ENCODE measurements at regions not wholly inside any gene's neighbourhood (a gene's known extent, or its start where the extent isn't known, plus 50 kb on each side); places are given as distances from the start of the nearest gene placed in this dataset.

DNA sequence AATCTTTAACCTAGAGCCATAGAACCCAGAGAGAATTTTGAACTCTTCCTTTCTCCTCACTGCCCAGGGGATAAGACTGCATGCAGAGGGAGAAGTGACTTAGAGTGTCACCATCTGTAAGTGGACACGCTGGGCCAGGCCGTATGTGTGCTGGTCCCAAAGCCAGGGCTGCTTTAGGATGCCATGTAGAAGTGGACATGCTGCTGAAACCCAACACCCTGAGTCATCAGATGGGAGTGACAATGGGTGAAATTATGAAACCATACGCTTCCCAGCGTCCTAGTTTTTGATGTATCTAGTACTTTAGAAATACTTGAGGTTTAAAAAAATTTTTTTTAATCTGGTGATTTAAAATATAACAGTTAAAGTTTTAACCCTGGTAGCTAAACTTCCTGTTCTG is 191.1 kb downstream of the FNDC1 start:
- no peaks in the 10 kb centered on the region for H4K20me1 ChIP-seq (ENCODE audit: control insufficient read depth, extremely low read depth, insufficient read depth, low read length)
- TF ChIP-seq EZH2 (IDR thresholded peaks at IDR 0.05; ENCODE audit: low read length) = no peak
- TF ChIP-seq, protein P1, sequence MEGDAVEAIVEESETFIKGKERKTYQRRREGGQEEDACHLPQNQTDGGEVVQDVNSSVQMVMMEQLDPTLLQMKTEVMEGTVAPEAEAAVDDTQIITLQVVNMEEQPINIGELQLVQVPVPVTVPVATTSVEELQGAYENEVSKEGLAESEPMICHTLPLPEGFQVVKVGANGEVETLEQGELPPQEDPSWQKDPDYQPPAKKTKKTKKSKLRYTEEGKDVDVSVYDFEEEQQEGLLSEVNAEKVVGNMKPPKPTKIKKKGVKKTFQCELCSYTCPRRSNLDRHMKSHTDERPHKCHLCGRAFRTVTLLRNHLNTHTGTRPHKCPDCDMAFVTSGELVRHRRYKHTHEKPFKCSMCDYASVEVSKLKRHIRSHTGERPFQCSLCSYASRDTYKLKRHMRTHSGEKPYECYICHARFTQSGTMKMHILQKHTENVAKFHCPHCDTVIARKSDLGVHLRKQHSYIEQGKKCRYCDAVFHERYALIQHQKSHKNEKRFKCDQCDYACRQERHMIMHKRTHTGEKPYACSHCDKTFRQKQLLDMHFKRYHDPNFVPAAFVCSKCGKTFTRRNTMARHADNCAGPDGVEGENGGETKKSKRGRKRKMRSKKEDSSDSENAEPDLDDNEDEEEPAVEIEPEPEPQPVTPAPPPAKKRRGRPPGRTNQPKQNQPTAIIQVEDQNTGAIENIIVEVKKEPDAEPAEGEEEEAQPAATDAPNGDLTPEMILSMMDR (optimal IDR thresholded peaks at IDR 0.05 in 1 of 3, IDR thresholded peaks at IDR 0.05 in 1 of 3, conservative IDR thresholded peaks at IDR 0.05 in 1 of 3; ENCODE audit: extremely low read depth in 1 of 3, insufficient read depth in 2 of 3, low read length in 3 of 3) = no peak
- no peak overlapping the region for H3K9ac ChIP-seq (ENCODE audit: control insufficient read depth, extremely low read depth, insufficient read depth, low read length)
- H3K36me3 ChIP-seq (ENCODE audit: control insufficient read depth in 2 of 2, extremely low read depth in 1 of 2, insufficient read depth in 2 of 2, low read length in 2 of 2) = no peaks in the 10 kb centered on the region
- peaks cover 16% of the 10 kb centered on the region for H3K27me3 ChIP-seq (ENCODE audit: control insufficient read depth, extremely low read depth, insufficient read depth, low read length)
- H3K4me3 ChIP-seq (ENCODE audit: control insufficient read depth in 2 of 3, extremely low read depth in 1 of 3, insufficient read depth in 2 of 3, low read depth in 1 of 3, low read length in 3 of 3) = no peak overlapping the region
- H3K4me1 ChIP-seq (ENCODE audit: control insufficient read depth, extremely low read depth, insufficient read depth, low read length) = no peaks in the 10 kb centered on the region
- no peak overlapping the region for H3K27ac ChIP-seq (ENCODE audit: control insufficient read depth, insufficient read depth, low read length)
- DNase-seq (ENCODE audit: low read depth, low spot score) (no peak), FAIRE-seq (no peak)
- H3K79me2 ChIP-seq (ENCODE audit: control insufficient read depth, insufficient read depth, low read length) = no peaks in the 10 kb centered on the region
- no peak overlapping the region for H2AFZ ChIP-seq (ENCODE audit: control insufficient read depth, low read length)
- no peak overlapping the region for H3K4me2 ChIP-seq (ENCODE audit: control insufficient read depth, extremely low read depth, insufficient read depth, low read depth, low read length)
- H3K9me3 ChIP-seq (ENCODE audit: control insufficient read depth, low read depth, low read length) = no peaks in the 10 kb centered on the region
- no peaks in the 10 kb centered on the region for H3K9me1 ChIP-seq (ENCODE audit: control insufficient read depth, extremely low read depth, insufficient read depth, low read length)
- dilution Hi-C loops (cut with MboI; ENCODE audit: extremely low pct_ligation_motif_present, low sequenced_read_pairs) = no loop called here

DNA sequence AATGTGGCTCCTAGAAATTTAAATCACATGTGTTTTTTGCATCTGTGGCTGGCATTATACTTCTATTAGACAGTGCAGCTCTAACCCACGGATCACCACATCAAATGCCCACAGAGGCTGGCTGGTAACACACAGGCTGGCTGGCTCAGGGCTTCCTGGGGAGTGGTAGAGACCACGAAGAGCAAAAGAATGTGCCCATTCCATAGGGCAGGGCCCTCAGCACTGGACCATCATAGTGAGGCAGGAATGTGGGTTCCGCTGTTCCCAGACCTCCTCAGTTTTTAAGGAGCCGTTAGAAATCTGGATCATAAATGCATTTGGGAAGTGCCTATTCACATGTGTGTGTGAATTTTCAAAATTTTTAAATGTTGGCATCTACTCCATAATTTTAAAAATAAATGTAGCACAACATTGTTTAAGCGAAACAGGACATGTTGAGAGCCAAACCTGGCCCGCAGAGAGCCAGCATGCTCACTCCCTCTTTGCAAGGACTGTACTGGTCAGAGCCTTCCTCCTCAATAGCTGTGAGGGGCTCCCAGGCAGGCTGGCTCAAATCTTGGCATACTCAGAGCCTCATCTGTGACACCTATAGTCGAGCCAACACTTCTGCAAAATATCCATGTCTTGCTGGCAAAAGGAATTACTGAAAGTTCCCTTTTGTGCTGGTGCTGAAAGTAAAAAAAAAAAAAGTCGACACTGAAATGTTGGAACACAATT is 190.5 kb downstream of the FNDC1 start:
- no peak overlapping the region for H3K9ac ChIP-seq (ENCODE audit: control insufficient read depth, extremely low read depth, insufficient read depth, low read length)
- FAIRE-seq = no peak
- peaks cover 16% of the 10 kb centered on the region for H3K27me3 ChIP-seq (ENCODE audit: control insufficient read depth, extremely low read depth, insufficient read depth, low read length)
- no peak for DNase-seq (ENCODE audit: low read depth, low spot score)
- no peak overlapping the region for H2AFZ ChIP-seq (ENCODE audit: control insufficient read depth, low read length)
- no peaks in the 10 kb centered on the region for H4K20me1 ChIP-seq (ENCODE audit: control insufficient read depth, extremely low read depth, insufficient read depth, low read length)
- no peaks in the 10 kb centered on the region for H3K9me3 ChIP-seq (ENCODE audit: control insufficient read depth, low read depth, low read length)
- H3K4me3 ChIP-seq (ENCODE audit: control insufficient read depth in 2 of 3, extremely low read depth in 1 of 3, insufficient read depth in 2 of 3, low read depth in 1 of 3, low read length in 3 of 3) = no peak overlapping the region
- no peak overlapping the region for H3K27ac ChIP-seq (ENCODE audit: control insufficient read depth, insufficient read depth, low read length)
- no peak overlapping the region for H3K4me2 ChIP-seq (ENCODE audit: control insufficient read depth, extremely low read depth, insufficient read depth, low read depth, low read length)
- H3K36me3 ChIP-seq (ENCODE audit: control insufficient read depth in 2 of 2, extremely low read depth in 1 of 2, insufficient read depth in 2 of 2, low read length in 2 of 2) = no peaks in the 10 kb centered on the region
- no peaks in the 10 kb centered on the region for H3K9me1 ChIP-seq (ENCODE audit: control insufficient read depth, extremely low read depth, insufficient read depth, low read length)
- dilution Hi-C loops (cut with MboI; ENCODE audit: extremely low pct_ligation_motif_present, low sequenced_read_pairs) = no loop called here
- H3K79me2 ChIP-seq (ENCODE audit: control insufficient read depth, insufficient read depth, low read length) = no peaks in the 10 kb centered on the region
- H3K4me1 ChIP-seq (ENCODE audit: control insufficient read depth, extremely low read depth, insufficient read depth, low read length) = no peaks in the 10 kb centered on the region
- TF ChIP-seq, protein P1 (optimal IDR thresholded peaks at IDR 0.05 in 1 of 3, IDR thresholded peaks at IDR 0.05 in 1 of 3, conservative IDR thresholded peaks at IDR 0.05 in 1 of 3; ENCODE audit: extremely low read depth in 1 of 3, insufficient read depth in 2 of 3, low read length in 3 of 3) = no peak
- TF ChIP-seq EZH2 (IDR thresholded peaks at IDR 0.05; ENCODE audit: low read length) = no peak

Measured in keratinocyte (primary cell).